ENCODE measurements at regions not wholly inside any gene's neighbourhood (a gene's known extent, or its start where the extent isn't known, plus 50 kb on each side); places are given as distances from the start of the nearest gene placed in this dataset.

GRCh38 chr13:60265566-60265965 lies 101.8 kb upstream of the DIAPH3 start:
- TF ChIP-seq CTCF (IDR thresholded peaks at IDR 0.05; ENCODE audit: insufficient read depth, low read depth, low read length) (no peak), EZH2 (IDR thresholded peaks at IDR 0.05; ENCODE audit: insufficient read depth, low read length) (no peak)

Data from astrocyte (in vitro differentiated cells and primary cell).